OCI-LY3 (cell line): ENCODE measurements at regions not wholly inside any gene's neighbourhood (a gene's known extent, or its start where the extent isn't known, plus 50 kb on each side); places are given as distances from the start of the nearest gene placed in this dataset.

ENCODE experiments used
- EZH2phosphoT487 ChIP-seq: fragments of 200-600 bp; shearing (Covaris generic); IDR thresholded peaks from 2 replicates; pipeline ENCODE4 v1.6.1; 2018; ENCODE audit warnings: antibody characterized with exemption, mixed run types, low read depth
- TF ChIP-seq, protein P1 (sequence below): fragments of 200-600, 300-600 bp; sonication (generic); IDR thresholded peaks from 2 replicates; pipeline ENCODE4 v1.5.1; 2014; ENCODE audit warnings: antibody characterized with exemption, low read length, low read depth

- TF ChIP-seq, protein P1, sequence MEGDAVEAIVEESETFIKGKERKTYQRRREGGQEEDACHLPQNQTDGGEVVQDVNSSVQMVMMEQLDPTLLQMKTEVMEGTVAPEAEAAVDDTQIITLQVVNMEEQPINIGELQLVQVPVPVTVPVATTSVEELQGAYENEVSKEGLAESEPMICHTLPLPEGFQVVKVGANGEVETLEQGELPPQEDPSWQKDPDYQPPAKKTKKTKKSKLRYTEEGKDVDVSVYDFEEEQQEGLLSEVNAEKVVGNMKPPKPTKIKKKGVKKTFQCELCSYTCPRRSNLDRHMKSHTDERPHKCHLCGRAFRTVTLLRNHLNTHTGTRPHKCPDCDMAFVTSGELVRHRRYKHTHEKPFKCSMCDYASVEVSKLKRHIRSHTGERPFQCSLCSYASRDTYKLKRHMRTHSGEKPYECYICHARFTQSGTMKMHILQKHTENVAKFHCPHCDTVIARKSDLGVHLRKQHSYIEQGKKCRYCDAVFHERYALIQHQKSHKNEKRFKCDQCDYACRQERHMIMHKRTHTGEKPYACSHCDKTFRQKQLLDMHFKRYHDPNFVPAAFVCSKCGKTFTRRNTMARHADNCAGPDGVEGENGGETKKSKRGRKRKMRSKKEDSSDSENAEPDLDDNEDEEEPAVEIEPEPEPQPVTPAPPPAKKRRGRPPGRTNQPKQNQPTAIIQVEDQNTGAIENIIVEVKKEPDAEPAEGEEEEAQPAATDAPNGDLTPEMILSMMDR = no peak
- no peak for TF ChIP-seq EZH2phosphoT487
Measured at GRCh38 chr5:125169396-125169795, 423.0 kb upstream of the ZNF608 start.
